ENCODE measurements at regions not wholly inside any gene's neighbourhood (a gene's known extent, or its start where the extent isn't known, plus 50 kb on each side); places are given as distances from the start of the nearest gene placed in this dataset.
"Not testable (repeated sequence)": the region's sequence is repeated elsewhere in the genome, so short reads cannot be mapped to it uniquely, and the experiment has no call there.

DNA sequence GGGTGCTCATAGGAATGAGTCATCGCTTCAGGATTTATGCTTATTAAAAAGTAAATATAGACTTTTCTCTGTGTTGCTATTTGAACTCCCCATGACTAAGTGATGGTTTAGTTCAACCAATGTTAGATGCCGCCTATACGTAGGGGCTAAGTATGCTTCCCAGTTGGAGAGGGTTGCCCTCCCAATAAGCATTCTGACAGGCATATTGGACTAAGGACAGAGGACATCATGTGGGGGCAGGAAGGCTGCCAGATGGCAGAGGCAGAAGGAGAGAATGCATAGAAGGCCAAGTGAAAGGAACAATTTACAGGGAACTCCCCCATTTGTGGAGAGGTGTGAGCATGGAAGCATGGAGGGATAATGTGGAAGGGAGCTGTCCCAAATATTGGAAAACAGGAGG lies 318.4 kb upstream of the OBI1 start:
- DNase-seq, result no peak

DNA sequence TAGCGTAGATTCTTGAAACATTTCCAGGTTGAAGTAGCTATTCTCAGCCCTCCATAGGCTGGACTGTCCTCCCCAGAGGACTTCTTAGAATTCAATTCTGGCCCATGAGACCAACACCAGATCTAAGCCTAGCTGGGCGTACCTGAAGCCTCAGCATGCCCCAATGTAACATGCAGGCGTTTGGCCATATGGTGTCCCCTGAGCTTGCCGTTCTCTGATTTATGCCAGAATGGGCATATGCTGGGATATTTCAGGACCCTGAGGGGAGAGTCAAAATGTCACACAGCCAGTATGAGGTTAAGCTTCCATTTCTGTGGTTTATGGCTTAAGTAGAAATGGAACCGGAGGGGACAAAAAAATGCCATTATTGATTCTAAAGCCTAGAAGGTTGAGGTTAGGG lies 317.7 kb upstream of the OBI1 start:
- DNase-seq, result no peak

DNA sequence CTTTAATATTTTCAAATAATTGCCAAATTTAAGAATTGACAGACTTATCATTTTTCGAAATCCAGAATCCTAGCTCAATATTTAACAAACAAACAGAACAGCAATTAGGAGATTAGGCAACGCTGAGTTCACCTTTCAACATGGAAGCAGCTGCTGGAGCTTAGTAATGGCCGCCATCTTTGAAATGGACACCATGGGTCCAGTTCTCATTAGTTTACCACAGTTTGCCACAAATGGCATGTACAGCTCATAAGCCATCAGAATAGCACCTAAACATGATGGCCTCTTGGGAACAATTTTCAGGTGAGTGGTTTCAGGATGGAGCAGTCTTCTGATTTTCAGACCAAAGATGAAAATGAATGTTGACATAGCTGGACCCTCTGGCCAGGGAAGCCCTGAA lies 313.6 kb upstream of the OBI1 start:
- DNase-seq, result no peak

DNA sequence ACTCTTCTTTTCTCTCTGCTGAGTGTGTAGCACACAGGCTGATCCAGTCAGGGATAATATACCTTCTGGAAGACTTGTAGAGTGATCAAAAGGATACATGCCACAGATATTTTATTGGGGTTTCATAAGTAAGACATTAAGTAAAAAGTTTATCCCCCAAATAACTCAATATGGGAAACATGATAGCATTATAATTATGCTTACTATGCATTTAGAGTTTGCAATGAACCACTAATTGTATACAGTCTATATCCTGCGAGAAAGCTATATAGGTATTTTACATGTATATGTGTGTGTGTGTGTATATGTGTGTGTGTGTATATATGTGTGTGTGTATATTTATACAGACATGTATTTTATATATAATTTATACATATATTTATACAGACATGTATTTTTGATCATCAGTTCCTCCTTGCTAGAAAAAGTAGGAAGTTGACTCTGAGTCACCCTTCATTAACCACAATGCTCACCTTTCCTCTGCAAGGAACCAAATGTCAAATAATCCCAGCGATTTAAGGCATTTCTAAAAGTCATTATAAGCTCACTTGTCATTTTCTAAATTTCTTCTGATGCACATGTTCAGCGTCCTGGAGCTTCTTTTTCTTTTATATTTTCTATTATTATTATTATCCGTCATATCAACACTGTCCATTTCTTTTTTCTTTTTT lies 312.5 kb upstream of the OBI1 start:
- no peak for DNase-seq

DNA sequence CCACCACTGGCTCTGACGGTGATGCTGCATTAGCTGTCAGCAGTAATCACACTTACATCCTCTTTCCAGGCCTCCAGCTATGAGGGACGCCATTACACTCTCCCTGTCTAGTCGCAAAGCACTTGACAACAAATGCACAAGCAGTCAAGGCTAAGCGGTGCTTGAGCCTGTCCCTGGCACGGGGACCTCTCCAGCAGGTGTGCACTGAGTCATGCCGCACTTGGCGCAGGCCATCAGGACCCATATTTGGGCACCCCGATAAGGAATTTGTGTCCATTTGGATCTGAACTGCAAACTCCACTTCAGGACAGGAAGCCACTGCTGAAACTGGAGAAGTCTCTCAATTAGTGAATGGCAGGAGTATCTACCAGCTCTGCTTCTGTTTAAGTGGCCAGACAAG lies 301.9 kb upstream of the OBI1 start:
- DNase-seq, result no peak

DNA sequence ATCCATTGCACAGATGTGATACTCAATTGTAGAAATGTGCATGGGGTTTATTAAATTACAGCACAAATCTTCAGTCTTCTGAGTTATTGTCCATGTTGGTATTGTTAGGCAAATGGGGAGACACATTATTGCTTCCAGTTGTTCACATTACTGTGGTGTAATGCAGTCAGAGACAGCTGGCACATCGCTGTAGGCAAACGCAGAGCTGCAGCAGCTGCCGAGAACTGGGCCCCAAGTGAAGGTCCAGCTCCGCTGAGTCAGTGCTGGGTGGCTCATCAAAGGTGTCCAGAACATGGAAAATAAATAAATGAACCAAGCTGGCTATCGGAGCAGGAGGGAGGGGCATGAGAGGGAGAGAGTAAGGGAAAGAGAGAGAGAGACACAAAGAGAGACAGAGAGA lies 299.1 kb upstream of the OBI1 start:
- no peak for DNase-seq

DNA sequence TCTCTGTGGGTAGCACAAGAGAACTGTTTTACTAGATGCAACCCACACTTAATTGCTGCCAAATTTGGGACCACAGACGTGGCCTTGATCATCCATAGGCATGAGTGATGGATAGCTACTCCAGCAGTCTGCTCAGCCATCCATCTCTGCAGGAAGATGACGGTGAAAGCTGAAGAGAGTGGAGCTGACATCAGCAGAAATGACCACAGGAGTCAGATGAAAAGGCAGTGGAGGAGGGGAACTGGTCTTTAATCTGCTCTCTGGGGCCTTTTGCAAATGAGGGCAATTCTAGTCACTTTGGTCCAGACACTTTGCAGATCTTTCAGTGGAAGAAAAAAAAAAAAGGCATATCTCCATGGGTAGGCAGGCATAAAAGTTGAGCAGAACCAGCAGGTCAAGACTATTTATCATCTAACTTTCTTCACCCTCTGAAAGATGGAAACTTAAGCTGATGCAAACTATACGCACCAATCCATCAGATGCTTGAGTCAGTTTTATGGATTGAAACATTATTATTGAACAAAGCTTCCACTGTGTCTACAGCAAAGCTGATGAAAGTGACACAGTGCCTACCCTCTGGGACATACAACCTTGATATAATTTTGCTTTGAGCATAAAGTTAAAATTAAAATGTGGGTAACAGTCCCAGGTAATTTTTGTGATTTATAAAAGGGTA lies 281.6 kb upstream of the OBI1 start:
- DNase-seq, result no peak

DNA sequence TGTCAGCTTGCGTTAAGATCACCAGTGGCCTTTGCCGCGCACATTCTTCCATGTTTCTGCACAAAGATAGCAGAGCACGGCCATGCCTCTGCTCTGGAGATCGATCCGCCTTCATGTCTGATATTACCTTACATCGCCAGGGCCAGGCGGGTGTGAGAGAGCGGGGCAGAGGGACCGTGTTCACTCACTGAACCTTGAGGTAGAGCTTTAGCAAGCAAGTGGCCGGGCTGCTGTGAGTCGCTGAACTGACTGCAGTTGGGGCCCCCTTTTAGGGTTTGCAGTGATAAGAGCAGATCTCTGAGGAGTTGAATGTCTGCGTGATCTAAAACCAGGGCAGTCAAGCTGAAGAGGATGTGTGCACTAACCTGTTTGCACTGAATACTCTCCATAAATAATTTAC lies 275.4 kb upstream of the OBI1 start:
- no peak for DNase-seq

DNA sequence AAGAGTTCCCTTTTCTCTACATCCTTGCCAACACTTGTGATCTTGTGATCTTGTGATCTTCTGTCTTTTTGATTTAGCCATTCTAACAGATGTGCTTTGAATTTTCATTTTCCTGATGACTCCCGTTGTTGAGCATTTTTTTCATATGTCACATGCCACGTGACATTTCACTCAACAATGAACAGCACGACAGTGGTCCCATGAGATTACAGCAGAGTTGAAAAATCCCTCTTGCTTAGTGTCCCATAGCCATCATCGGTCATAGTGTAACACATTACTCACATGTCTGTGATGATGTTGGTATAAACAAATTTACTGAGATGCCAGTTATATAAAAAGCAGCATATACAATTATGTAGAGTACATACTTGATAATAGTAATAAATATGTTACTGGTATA lies 256.1 kb upstream of the OBI1 start:
- DNase-seq, result no peak

DNA sequence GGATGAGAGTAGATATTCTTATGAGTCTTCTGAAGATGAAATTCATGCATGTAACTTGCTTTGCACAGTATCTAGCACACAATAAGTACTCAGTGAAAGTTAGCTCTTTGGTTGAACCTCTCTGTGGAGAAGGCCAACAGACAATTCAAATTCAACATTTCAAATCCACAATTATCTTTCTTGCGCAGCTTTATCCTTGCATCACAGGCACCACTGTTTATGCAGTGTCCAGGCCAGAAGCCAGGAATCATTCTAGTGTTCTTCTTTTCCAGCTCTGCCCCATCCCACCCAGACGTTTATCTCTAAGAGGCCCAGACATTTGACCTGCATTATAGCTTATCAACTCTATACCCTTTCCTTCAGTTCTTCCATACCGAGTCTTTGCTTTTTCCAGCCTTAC lies 254.7 kb upstream of the OBI1 start:
- DNase-seq, result no peak

DNA sequence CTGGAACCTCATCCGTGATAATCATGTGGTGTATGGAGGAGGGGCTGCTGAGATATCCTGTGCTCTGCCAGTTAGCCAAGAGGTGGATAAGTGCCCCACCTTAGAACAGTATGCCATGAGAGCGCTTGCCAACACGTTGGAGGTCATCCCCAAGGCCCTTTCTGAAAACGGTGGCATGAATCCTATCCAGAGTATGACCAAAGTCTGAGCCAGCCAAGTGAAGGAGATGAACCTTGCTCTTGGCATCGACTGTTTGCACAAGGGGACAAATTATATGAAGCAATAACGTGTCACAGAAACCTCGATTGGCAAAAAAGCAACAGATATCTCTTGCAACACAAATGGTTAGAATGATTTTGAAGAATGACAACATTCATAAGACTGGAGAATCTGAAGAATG lies 251.2 kb upstream of the OBI1 start:
- DNase-seq, result no peak

DNA sequence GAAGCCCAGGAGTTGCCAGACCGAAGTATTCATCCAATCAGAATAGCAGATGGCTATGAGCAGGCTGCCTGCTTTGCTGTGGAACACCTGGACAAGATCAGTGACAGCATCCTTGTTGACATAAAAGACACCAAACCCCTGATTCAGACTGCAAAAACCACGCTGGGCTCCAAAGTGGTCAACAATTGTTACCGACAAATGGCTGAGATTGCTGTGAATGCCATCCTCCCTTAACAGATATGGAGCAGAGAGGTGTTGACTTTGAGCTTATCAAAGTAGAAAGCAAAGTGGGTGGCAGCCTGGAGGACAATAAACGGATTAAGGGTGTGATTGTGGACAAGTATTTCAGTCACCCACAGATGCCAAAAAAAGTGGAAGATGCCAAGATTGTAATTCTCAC lies 250.3 kb upstream of the OBI1 start:
- no peak for DNase-seq

DNA sequence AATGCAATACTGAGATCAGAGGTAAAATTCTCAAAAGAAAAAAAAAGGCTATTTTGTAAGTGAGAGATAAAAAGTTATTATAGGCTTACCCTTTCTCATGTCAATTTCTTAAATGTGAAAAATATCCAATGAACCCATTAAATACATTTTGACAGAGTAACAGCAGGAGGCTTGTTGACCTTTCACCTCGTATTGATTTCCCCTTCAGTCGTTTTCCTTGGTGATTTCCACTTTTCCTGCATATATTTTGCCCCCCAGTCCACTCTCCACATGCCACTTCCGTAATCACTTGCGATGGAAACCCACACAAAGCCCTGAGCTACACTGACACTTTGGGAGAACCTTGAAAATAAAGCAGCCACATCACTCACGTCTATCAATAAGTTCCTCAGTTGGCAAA lies 248.1 kb upstream of the OBI1 start:
- no peak for DNase-seq

DNA sequence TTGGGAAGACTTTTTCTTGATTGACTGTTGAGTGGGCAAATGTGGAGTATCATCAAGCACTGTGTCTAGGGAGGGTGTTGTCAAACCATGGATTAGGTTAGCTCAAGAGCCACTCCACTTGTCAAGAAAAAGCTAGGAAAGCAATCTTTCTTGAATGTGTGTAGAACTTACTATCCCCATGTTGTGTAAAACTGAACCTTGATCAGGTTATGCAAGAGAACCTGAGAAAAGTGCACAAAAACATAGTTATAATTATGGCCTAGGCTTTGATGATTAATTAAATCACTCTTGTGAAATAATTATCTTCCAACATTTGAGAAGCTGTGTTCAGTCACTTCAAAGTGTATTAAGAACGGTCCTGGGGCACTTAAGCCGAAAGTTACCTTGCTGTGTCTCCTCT lies 238.2 kb upstream of the OBI1 start:
- no peak for DNase-seq

DNA sequence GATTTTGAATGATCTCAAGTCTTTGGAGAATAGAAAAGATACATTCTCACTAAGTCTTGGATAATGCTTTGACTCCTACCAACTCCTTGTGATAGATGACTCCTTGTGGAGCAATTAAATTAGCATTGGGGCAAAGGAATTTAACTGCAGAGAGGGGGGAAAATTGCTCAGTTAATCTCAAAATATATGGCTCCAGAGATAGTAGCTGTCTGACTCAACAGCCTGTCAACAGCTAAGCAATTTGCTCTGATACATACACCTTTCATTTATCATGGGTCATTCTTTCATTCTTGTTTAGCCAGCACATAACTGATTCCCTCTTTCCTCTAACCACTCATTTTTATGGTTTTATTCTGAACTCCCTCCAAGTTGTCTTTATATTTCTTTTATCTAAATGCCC lies 225.6 kb upstream of the OBI1 start:
- no peak for DNase-seq

DNA sequence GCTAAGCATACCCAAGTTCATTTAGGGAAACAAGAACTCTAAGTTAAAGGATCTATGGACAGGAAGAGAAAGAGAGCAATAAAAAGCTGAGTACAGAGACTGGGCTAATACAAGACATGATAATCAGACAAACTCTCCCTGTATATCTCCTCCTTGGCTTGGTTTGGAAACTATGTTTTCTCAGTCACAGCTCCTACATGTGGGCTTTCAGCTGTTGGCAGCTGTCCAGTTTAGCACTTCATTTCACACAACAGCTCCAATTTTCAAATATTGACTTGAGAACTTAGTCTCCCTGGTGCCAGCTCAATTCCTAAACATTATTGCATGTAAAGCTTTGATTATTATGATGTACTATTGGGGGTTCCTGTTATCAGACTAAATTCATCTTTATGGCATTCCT lies 222.8 kb upstream of the OBI1 start:
- DNase-seq, result no peak

DNA sequence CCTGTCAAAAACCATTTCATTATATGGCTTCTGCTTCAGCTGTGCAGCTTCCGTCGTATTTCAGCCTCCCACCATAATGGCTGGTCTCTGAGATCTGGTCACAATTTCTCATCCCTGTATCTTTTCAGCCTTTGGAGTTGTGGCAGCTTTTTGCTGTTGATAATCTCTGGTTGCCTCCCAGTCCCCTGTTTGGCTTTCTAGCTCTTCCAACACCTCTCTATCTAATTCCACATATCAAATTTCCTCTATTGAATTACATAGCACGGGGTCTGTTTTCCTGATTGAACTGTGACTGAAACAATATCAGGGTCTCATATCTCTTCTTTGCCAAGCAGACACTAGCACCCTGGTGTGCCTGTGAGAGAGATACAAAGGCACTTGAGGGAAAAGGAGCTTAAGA lies 222.1 kb upstream of the OBI1 start:
- no peak for DNase-seq

DNA sequence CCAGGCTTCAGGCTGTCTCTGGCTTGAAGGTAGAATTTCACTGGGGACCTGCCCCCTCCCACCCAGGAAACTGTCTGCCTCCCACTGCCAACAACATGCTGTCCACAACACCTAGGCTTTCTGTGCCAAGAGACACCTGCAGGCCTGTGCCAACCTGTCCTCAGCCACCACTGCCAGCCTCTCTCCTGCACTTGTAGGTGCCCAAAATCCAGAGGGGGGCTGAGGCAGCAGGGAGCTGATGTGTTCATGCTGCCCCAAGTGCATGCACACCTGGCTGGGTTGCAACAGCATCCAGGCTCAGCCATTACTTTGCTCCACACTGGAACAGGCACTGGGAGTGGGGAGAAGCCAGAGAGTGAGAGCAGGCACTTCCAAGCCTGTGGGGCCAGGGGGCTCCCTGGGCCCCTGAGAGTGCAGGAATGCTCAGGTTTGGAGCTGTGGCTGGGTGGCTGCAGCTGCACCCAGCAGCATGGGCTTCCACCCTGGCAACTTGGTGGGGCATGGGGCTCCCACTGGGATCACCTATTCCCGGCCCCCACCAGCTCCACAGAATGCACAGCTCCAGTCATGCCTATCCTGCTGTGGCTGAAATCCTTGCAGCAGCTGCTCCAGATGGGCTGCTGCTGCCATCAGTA lies 218.1 kb upstream of the OBI1 start:
- DNase-seq, result no peak

DNA sequence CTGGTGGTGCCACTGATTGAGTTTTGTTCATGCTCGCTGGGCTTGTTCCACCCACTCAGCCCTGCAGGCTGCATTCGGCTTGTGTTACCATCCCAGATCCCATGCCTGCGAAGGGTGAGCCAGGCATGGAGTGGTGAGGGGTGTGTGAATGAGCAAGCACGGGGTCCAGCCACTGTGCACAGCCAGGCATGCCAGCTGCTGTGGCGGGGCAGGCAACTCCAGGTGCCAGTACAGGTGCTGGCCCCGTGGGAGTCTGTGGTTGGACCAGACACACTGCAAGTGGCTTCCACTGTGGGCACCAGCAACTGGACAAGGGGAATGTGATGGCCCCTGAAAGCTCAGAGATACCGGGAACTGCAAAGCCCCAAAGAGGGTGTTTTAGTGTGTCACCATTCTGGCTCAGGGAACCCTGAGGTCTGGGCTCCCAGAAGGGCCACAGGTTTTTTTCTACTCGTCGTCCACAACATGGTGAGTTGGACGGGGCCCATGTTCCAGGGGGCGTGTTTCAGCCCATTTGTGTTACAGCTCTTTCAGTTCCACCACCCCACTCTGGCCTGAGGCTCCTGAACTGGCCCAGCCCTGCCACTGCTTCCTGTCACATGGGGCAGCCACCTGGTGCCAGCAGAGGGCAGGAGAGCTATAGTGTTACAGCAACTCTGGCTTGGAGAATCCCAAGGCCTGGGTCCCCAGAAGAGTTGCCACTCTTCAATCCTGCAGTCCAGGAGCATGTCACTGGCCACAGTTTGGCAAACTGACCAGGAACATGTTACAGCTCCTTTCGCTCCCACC lies 217.0 kb upstream of the OBI1 start:
- DNase-seq, result no peak

DNA sequence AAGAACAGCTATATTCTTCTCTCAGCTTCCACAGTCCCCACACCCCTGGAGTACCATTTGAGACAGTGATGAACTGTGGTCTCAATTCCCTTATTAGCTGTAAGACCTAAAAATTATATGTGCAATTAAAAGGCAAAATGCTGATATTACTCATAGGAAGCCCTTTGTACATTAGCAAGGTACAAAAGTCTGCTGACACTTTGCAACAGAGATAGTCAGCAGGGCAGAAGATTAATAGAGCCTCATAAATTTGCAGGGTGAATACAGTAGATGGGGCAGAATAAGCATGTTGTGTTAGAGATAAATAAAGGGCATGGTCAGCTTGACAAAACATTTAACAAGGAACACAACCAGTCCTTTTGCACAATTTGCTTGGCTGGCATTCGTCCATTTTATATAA lies 210.0 kb upstream of the OBI1 start:
- DNase-seq, result no peak

DNA sequence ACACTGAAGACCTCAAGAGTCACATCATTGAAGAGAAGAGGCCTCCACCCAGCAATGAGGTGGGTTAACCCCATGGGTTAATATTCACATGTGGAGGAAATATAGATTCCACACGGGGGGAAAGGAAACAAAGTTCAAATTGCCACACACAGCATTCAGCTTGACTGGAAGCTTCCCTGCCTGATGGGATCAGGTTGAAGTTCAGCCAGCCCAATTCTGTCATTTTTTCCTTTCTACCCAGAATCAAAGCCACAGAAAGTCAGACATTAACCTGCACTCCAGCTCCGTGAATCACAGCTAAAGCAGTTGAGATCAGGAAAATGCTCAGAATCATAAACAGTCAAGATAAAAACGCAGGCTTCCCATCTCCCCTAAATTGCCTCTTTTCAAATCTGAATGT lies 208.7 kb upstream of the OBI1 start:
- no peak for DNase-seq

DNA sequence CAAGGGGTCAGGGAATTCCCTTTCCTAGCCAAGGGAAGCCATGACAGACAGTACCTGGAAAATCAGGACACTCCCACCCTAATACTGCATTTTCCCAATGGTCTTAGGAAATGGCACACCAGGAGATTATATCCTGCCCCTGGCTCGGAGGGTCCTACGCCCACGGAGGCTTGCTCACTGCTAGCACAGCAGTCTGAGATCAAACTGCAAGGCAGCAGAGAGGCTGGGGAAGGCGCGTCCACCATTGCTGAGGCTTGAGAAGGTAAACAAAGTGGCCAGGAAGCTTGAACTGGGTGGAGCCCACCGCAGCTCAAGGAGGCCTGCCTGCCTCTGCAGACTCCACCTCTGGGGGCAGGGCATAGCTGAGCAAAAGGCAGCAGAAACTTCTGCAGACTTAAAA lies 207.1 kb upstream of the OBI1 start:
- DNase-seq, result not testable (repeated sequence)

DNA sequence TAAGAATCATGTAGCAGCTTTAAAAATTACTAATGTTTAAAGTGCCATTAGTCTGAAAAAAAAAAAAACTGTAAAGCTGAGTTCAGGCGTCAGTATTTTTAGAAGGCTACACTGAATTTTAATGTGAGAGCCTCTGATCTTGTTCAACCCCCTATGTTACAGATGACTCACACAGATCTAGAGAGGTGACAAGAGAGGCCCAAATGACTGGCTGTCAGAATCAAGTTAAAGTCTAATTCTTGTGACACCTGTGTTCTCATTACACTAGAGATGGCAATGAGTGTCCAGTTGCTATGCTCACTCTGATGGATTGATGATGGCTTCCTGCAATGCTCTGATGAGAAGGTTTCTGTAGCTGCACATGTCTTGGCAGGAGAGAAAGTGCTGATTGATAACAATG lies 203.5 kb upstream of the OBI1 start:
- DNase-seq, result no peak

DNA sequence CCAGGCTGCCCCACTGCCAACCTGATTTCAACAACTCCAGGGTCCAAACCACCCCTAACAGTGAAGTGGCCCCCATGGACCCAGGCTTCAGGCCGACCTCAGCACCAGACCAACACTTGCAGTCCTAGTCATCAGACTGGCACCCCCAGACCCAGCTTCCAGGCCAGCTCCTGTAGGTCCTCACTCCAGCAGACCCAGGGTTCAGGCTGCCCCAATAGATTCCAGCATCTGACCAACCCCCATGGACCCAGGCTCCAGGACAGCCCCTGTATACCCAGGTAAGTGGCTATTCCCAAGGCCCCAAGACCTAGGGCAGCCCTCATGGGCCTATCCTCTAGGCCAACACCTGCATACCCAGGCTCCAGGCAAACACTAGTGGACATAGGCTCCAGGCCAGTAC lies 193.8 kb upstream of the OBI1 start:
- DNase-seq, result no peak
